HG03064 (cell line): ENCODE measurements at regions not wholly inside any gene's neighbourhood (a gene's known extent, or its start where the extent isn't known, plus 50 kb on each side); places are given as distances from the start of the nearest gene placed in this dataset.
"Not testable (repeated sequence)": the region's sequence is repeated elsewhere in the genome, so short reads cannot be mapped to it uniquely, and the experiment has no call there.

Source experiments
- ATAC-seq: cut with Tn5 transposase; IDR thresholded peaks from one replicate; pipeline ENCODE4 v1.9.1; 2021; ENCODE audit warnings: low read depth; ENCODE audit not compliant: unreplicated experiment

GRCh38 chr5:34096033-34096432, 53.0 kb upstream of the C1QTNF3 start:
- not testable (repeated sequence) for ATAC-seq

- ATAC-seq, result not testable (repeated sequence)
These were observed 56.9 kb upstream of the C1QTNF3 start for GRCh38 chr5:34099891-34100290.

GRCh38 chr5:34101567-34101966, 58.6 kb upstream of the C1QTNF3 start:
- ATAC-seq, result not testable (repeated sequence)

- ATAC-seq, result not testable (repeated sequence)
These were observed 65.9 kb upstream of the C1QTNF3 start for GRCh38 chr5:34108897-34109296.

GRCh38 chr5:34124280-34124679, 81.3 kb upstream of the C1QTNF3 start:
- not testable (repeated sequence) for ATAC-seq

- ATAC-seq, result peak; percentile 90
These were observed 82.3 kb upstream of the C1QTNF3 start for GRCh38 chr5:34125354-34125753.

- ATAC-seq, result not testable (repeated sequence)
These were observed 83.7 kb upstream of the C1QTNF3 start for GRCh38 chr5:34126741-34127140.

- not testable (repeated sequence) for ATAC-seq
These were observed 84.8 kb upstream of the C1QTNF3 start for GRCh38 chr5:34127818-34128217.

GRCh38 chr5:34128890-34129289, 85.9 kb upstream of the C1QTNF3 start:
- not testable (repeated sequence) for ATAC-seq

GRCh38 chr5:34154988-34155387, 112.0 kb upstream of the C1QTNF3 start:
- ATAC-seq, result not testable (repeated sequence)

GRCh38 chr5:34156703-34157414, 113.8 kb upstream of the C1QTNF3 start:
- ATAC-seq, result not testable (repeated sequence)

- ATAC-seq, result not testable (repeated sequence)
These were observed 117.9 kb upstream of the C1QTNF3 start for GRCh38 chr5:34160904-34161303.

- ATAC-seq, result not testable (repeated sequence)
These were observed 128.4 kb upstream of the C1QTNF3 start for GRCh38 chr5:34171398-34171797.

- not testable (repeated sequence) for ATAC-seq
These were observed 136.6 kb upstream of the C1QTNF3 start for GRCh38 chr5:34179453-34180190.

- not testable (repeated sequence) for ATAC-seq
These were observed 137.2 kb upstream of the C1QTNF3 start for GRCh38 chr5:34180225-34180624.

- not testable (repeated sequence) for ATAC-seq
These were observed 138.1 kb upstream of the C1QTNF3 start for GRCh38 chr5:34180940-34181614.

- ATAC-seq, result not testable (repeated sequence)
These were observed 142.0 kb upstream of the C1QTNF3 start for GRCh38 chr5:34185005-34185404.

- not testable (repeated sequence) for ATAC-seq
These were observed 142.6 kb upstream of the C1QTNF3 start for GRCh38 chr5:34185572-34185971.

- ATAC-seq, result not testable (repeated sequence)
These were observed 143.1 kb upstream of the C1QTNF3 start for GRCh38 chr5:34186108-34186507.

GRCh38 chr5:34186865-34187264, 143.9 kb upstream of the C1QTNF3 start:
- ATAC-seq, result not testable (repeated sequence)

- not testable (repeated sequence) for ATAC-seq
These were observed 144.4 kb upstream of the C1QTNF3 start for GRCh38 chr5:34187441-34187840.
